ENCODE measurements at regions not wholly inside any gene's neighbourhood (a gene's known extent, or its start where the extent isn't known, plus 50 kb on each side); places are given as distances from the start of the nearest gene placed in this dataset.
A peak's percentile ranks its signal among the peaks of the same experiment; 100 is the strongest.

DNA sequence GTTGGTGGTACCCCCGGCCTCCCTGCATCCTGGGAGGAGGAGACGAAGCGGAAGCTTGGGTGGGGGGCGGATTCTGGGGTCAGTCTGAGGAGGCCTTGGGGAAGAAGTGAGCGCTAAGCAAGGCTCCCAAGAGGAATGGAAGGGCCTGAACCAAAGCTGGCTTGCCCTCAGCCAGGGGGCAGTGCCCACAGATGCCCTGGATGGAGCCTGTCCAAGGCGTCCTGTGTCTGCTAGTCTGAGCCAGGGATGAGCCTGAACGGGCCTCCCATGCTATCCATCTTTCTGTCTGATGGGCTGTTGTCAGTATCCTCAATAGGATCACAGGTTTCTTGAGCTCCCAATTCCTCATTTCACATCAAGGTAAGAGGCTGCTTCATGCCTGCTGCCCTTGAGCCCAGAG is 122.3 kb upstream of the LHX1 start:
- DNase-seq (ENCODE audit: low read depth): no peak

- no peak for DNase-seq (ENCODE audit: low read depth)
Measured at GRCh38 chr17:36816214-36816906, 120.9 kb upstream of the LHX1 start.

DNA sequence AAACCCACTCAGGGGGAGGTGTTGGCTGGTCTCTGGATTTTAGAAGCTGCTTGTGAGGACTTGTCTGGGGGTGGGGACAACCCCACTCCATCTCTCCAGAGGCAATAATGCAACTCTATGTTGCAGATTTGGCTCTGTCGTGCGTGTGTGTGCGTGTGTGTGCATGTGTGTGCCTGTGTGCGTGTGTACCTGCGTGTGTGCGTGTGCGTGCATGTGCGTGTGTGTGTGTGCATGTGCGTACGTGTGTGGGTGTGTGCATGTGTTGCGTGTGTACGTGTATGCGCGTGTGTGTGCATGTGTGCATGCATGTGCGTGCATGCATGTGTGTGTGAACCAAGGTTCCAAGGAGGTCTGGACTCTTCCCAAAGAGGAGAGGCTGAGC is 120.4 kb upstream of the LHX1 start:
- no peak for DNase-seq (ENCODE audit: low read depth)

DNA sequence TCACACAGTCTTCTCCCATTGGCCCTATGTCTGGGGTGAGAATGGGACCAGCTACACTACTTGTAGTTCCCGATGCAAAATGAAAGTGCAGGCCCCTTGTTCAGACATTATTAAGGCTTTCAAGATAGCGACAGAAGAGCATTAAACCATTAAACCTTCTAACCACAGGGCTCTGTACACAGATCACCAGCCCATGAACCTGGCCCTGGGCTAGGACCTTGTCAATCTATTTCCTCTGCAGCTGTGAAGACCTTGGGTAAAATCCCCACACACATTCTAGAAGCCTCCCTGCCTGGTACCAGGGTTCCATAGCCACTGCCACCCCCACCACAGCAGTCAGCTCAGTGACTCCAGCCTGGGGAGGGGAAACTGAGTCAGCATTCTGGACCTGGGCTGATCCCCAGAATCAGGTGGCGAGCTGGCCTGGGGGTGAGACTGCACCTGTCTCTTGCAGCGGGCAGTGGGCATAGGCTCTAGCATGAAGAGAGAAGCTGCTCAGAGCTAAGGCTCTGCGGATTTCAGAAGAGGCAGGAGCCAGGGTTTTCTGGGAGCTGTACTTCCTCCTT is 119.7 kb upstream of the LHX1 start:
- no peak for DNase-seq (ENCODE audit: low read depth)

DNA sequence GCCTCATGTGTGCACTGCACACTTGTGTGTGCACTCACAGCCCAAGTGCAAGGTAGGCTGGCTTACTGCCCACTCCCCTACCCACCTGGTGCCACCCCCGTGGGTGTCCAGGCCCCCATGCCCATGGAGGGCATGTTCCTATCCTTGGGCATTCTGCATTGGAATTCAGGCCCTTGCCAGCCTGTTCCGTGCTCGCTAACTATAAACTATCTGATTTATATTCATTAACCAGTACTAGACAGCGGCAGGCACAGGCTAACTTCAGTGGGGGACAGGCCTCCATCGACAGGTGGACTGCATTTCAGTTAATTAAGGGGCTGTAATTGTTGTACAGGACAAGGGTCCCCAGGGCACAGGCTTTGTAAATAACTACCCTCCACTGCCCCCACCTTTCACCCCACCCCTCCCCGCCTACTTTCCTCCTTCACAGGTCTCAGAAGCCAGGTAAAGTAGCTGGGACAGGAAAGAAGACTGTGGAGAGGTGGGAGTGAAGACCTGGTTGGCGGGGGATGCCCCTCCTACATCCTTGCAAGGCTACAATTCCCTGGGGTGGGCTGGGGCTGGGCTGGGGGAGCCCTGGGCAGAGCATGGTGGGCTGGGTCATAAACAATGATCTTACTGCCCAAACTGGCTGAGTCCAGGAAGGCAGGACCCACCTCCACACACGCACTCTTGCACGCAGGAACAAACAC is 119.0 kb upstream of the LHX1 start:
- no peak for DNase-seq (ENCODE audit: low read depth)

GRCh38 chr17:36823850-36824677 is 113.2 kb upstream of the LHX1 start:
- no peak for DNase-seq (ENCODE audit: low read depth)

DNA sequence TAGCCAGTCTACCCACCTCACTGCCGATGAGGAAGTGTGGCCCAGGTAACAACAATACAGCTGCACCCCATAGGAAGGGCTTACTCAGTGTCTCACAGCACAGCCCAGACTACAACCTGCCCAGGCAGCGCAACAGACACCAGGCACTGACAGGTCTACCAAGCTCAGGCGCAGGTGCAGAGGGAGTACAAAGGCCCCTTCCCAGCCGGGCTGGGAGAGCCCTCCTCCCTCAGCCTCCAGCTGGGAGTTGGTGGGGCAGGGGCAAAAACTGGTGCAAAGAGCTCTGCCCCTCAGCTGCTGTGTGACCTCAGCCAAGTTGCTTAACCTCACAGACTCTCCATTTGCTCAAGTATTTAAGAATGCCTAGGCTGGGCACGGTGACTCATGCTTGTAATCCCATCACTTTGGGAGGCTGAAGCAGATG is 112.6 kb upstream of the LHX1 start:
- peak; percentile 32 for DNase-seq (ENCODE audit: low read depth)

- no peak for DNase-seq (ENCODE audit: low read depth)
Measured at GRCh38 chr17:36825113-36825512, 112.2 kb upstream of the LHX1 start.

GRCh38 chr17:36825521-36825920 is 111.8 kb upstream of the LHX1 start:
- DNase-seq (ENCODE audit: low read depth): no peak

GRCh38 chr17:36825951-36826350 is 111.3 kb upstream of the LHX1 start:
- no peak for DNase-seq (ENCODE audit: low read depth)

DNA sequence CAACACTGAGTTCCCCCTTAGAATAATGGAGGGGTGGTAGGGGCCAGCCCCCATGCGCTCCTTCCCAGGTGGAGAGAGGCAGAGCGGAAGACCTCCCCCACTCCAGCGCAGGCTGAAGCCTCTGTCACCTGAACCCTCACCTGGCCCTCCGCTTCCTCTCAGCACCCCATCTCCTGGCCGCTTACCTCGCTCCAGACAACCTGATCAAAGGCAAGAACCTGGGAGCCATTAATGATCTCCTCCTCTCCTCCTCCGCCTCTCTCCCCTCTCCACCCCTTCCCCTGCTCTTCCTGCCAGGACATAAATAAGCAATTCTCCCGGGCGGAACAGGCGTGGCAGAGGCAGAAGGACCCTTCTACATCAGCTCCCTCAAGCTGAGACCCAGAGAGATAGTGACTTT is 110.2 kb upstream of the LHX1 start:
- no peak for DNase-seq (ENCODE audit: low read depth)

- no peak for DNase-seq (ENCODE audit: low read depth)
Measured at GRCh38 chr17:36829676-36830075, 107.6 kb upstream of the LHX1 start.

- DNase-seq (ENCODE audit: low read depth): no peak
Measured at GRCh38 chr17:36833279-36833678, 104.0 kb upstream of the LHX1 start.

DNA sequence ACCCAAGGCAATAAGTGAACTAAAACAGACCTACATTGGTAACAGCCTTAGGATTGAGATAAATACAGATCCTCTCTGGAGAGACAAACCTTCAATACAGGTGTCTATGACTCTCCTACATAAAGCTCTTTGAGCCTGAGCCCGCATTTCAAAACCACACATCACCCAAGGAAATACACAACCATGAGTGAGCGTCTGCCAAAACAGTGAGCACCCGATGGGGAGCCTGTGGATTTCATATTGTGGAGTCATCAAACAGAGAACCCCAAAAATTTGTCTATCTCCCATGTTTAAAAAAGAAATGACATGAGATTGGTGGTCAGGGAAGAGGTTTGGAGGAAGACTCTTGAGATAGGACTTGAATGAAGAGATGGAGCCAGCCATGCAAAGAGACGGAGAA is 102.2 kb upstream of the LHX1 start:
- no peak for DNase-seq (ENCODE audit: low read depth)

DNA sequence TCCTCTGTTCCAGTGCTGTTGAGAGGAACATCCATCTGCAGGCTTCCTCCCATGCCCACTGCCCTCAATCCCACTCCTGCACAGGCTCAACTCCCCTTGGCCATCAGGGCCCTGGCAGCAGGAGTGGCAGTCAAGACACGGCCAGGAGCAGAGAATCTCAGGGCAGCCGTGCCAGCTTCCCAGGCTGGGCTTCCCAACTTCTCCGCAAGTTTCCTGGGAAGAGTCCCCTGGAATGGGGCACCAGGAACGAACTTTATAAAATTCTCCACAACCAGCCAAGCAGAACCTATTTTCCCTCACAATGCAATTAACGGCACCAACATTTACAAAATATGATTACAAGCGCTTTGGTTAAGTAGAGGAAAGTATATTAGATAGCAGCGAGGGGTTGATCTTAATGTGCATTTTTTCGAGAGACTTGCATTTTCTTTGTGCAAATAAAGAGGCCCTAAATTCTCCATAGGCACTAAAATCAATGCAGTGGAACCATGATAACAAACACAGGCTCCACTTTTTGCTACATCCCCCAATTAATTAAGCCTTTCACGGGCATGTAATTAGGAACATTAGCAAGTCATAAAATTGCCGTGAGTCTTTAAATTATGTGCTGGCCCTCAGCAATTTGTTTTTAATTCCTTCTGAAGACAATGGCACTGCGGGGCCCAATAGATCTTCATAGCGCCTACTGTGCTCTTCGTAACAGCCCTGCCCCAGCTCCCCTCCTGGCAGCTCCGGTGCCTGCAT is 99.9 kb upstream of the LHX1 start:
- no peak for DNase-seq (ENCODE audit: low read depth)

GRCh38 chr17:36837939-36838272 is 99.4 kb upstream of the LHX1 start:
- no peak for DNase-seq (ENCODE audit: low read depth)

GRCh38 chr17:36839256-36839655 is 98.0 kb upstream of the LHX1 start:
- DNase-seq (ENCODE audit: low read depth): no peak

DNA sequence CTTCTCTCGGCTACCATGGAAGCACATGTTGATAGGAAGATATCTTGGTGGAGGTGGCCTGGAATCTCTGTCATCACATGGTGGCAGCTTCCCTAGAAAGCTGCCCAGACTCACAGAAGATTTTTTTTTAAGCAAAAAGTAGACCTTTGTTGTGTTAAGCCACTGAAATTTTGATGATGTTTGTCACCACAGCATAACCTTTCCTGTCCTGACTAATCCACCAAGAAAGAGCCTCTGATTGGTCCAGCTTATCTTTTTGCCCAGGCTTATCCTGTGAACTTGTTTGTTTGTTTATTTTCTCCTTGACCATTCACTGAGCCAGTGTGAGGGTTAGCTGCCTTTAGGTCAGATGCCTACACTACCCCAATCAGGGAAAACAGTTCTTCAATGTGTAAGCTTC is 96.5 kb upstream of the LHX1 start:
- no peak for DNase-seq (ENCODE audit: low read depth)

DNA sequence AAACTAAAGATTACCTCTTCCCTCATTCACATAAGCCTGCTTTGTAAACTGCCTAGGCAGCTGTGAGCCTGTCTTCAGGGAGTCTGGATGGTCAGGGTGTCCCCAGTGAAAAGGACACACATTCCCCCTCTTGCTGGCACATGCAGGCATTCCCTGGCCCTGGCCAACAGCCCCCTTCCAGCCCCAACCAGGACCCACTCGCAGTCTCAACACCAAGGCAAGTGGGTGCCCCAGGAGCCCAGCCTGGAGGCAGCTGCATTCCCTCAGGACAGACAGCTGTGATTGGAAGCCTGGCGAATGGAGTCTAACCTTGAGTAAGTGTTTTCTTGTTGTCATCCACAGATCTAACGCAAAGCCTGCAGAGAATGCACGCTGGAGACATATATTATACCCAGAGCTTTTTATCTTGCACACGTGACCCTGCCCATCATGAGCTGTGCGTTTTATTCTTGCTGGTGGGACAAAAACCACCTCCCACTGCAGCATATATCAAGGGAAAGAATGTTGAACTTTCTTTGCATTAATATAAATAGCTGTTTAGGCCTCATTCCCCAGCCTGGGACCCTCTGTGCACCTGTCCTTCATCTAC is 95.0 kb upstream of the LHX1 start:
- no peak for DNase-seq (ENCODE audit: low read depth)

- DNase-seq (ENCODE audit: low read depth): no peak
Measured at GRCh38 chr17:36842963-36843558, 94.2 kb upstream of the LHX1 start.

- DNase-seq (ENCODE audit: low read depth): no peak
Measured at GRCh38 chr17:36844013-36844412, 93.3 kb upstream of the LHX1 start.
